ENCODE measurements at regions not wholly inside any gene's neighbourhood (a gene's known extent, or its start where the extent isn't known, plus 50 kb on each side); places are given as distances from the start of the nearest gene placed in this dataset.

- Histone ChIP-seq H3K27ac (ENCODE audit: control insufficient read depth, insufficient read depth, low read length) (no peak overlapping the region), H3K36me3 (ENCODE audit: control insufficient read depth in 2 of 2, extremely low read depth in 1 of 2, insufficient read depth in 2 of 2, low read length in 2 of 2) (no peaks in the 10 kb centered on the region), H3K4me3 (ENCODE audit: control insufficient read depth in 2 of 3, extremely low read depth in 1 of 3, insufficient read depth in 2 of 3, low read depth in 1 of 3, low read length in 3 of 3) (no peak overlapping the region), H3K9me1 (ENCODE audit: control insufficient read depth, extremely low read depth, insufficient read depth, low read length) (no peaks in the 10 kb centered on the region), H4K20me1 (ENCODE audit: control insufficient read depth, extremely low read depth, insufficient read depth, low read length) (no peaks in the 10 kb centered on the region), H3K9me3 (ENCODE audit: control insufficient read depth, low read depth, low read length) (no peaks in the 10 kb centered on the region), H3K79me2 (ENCODE audit: control insufficient read depth, insufficient read depth, low read length) (no peaks in the 10 kb centered on the region), H3K4me2 (ENCODE audit: control insufficient read depth, extremely low read depth, insufficient read depth, low read depth, low read length) (no peak overlapping the region), H3K4me1 (ENCODE audit: control insufficient read depth, extremely low read depth, insufficient read depth, low read length) (no peaks in the 10 kb centered on the region), H3K9ac (ENCODE audit: control insufficient read depth, extremely low read depth, insufficient read depth, low read length) (no peak overlapping the region), H2AFZ (ENCODE audit: control insufficient read depth, low read length) (peak overlapping the region; percentile 18), H3K27me3 (ENCODE audit: control insufficient read depth, extremely low read depth, insufficient read depth, low read length) (no peaks in the 10 kb centered on the region)
- TF ChIP-seq CTCF (optimal IDR thresholded peaks at IDR 0.05 in 1 of 3, IDR thresholded peaks at IDR 0.05 in 1 of 3, conservative IDR thresholded peaks at IDR 0.05 in 1 of 3; ENCODE audit: extremely low read depth in 1 of 3, insufficient read depth in 2 of 3, low read length in 3 of 3) (no peak), EZH2 (IDR thresholded peaks at IDR 0.05; ENCODE audit: low read length) (no peak)
- no peak for DNase-seq (ENCODE audit: low read depth, low spot score)
- dilution Hi-C loops (cut with MboI; ENCODE audit: extremely low pct_ligation_motif_present, low sequenced_read_pairs) = no loop called here
- FAIRE-seq = peak; percentile 72
Measured at GRCh38 chr9:87239312-87239711, 258.4 kb upstream of the DAPK1 start.

- Histone ChIP-seq H3K27me3 (ENCODE audit: control insufficient read depth, extremely low read depth, insufficient read depth, low read length) (no peaks in the 10 kb centered on the region), H3K4me1 (ENCODE audit: control insufficient read depth, extremely low read depth, insufficient read depth, low read length) (no peaks in the 10 kb centered on the region), H3K4me2 (ENCODE audit: control insufficient read depth, extremely low read depth, insufficient read depth, low read depth, low read length) (no peak overlapping the region), H3K9me3 (ENCODE audit: control insufficient read depth, low read depth, low read length) (peaks cover 4% of the 10 kb centered on the region), H4K20me1 (ENCODE audit: control insufficient read depth, extremely low read depth, insufficient read depth, low read length) (no peaks in the 10 kb centered on the region), H3K9ac (ENCODE audit: control insufficient read depth, extremely low read depth, insufficient read depth, low read length) (no peak overlapping the region), H3K27ac (ENCODE audit: control insufficient read depth, insufficient read depth, low read length) (no peak overlapping the region), H2AFZ (ENCODE audit: control insufficient read depth, low read length) (no peak overlapping the region), H3K36me3 (ENCODE audit: control insufficient read depth in 2 of 2, extremely low read depth in 1 of 2, insufficient read depth in 2 of 2, low read length in 2 of 2) (no peaks in the 10 kb centered on the region), H3K9me1 (ENCODE audit: control insufficient read depth, extremely low read depth, insufficient read depth, low read length) (no peaks in the 10 kb centered on the region), H3K4me3 (ENCODE audit: control insufficient read depth in 2 of 3, extremely low read depth in 1 of 3, insufficient read depth in 2 of 3, low read depth in 1 of 3, low read length in 3 of 3) (no peak overlapping the region), H3K79me2 (ENCODE audit: control insufficient read depth, insufficient read depth, low read length) (no peaks in the 10 kb centered on the region)
- no peak for TF ChIP-seq CTCF (optimal IDR thresholded peaks at IDR 0.05 in 1 of 3, IDR thresholded peaks at IDR 0.05 in 1 of 3, conservative IDR thresholded peaks at IDR 0.05 in 1 of 3; ENCODE audit: extremely low read depth in 1 of 3, insufficient read depth in 2 of 3, low read length in 3 of 3)
- no peak for TF ChIP-seq EZH2 (IDR thresholded peaks at IDR 0.05; ENCODE audit: low read length)
- DNase-seq (ENCODE audit: low read depth, low spot score) (no peak), FAIRE-seq (no peak)
- dilution Hi-C loops (cut with MboI; ENCODE audit: extremely low pct_ligation_motif_present, low sequenced_read_pairs) = no loop called here
Measured at GRCh38 chr9:87243602-87244001, 254.1 kb upstream of the DAPK1 start.
